HG03432 (cell line): ENCODE measurements at regions not wholly inside any gene's neighbourhood (a gene's known extent, or its start where the extent isn't known, plus 50 kb on each side); places are given as distances from the start of the nearest gene placed in this dataset.
A peak's percentile ranks its signal among the peaks of the same experiment; 100 is the strongest.

ENCODE experiments used
- ATAC-seq: cut with Tn5 transposase; IDR thresholded peaks from one replicate; pipeline ENCODE4 v1.9.1; 2021; ENCODE audit warnings: mild to moderate bottlenecking, moderate library complexity; ENCODE audit not compliant: unreplicated experiment

GRCh38 chr9:25990376-25990775 lies 312.1 kb upstream of the TUSC1 start:
- ATAC-seq = no peak

GRCh38 chr9:25975667-25976066 lies 297.4 kb upstream of the TUSC1 start:
- ATAC-seq = no peak

DNA sequence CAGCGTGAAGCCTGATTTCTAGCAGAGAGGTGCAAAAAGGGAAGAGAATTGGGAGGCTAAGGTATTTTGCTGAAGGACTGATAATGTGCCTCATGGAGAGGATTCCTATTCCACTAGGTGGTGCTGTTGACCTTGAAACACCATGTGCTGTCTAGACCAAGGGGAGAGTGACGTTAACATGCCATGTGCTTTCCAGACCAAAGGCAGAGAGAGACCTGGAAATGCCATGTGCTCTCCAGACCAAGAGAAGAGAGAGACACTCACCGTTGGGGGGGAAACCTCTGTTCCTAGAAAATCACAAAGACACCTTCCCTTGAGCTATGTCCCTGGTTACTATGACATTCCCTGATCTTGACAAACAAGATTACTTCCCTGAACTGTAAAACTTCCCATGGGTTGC lies 286.0 kb upstream of the TUSC1 start:
- ATAC-seq = peak; percentile 89

- ATAC-seq = no peak
These were observed 281.9 kb upstream of the TUSC1 start for GRCh38 chr9:25960178-25960577.

- no peak for ATAC-seq
These were observed 276.0 kb upstream of the TUSC1 start for GRCh38 chr9:25954209-25954608.

GRCh38 chr9:25948182-25948581 lies 269.9 kb upstream of the TUSC1 start:
- no peak for ATAC-seq

DNA sequence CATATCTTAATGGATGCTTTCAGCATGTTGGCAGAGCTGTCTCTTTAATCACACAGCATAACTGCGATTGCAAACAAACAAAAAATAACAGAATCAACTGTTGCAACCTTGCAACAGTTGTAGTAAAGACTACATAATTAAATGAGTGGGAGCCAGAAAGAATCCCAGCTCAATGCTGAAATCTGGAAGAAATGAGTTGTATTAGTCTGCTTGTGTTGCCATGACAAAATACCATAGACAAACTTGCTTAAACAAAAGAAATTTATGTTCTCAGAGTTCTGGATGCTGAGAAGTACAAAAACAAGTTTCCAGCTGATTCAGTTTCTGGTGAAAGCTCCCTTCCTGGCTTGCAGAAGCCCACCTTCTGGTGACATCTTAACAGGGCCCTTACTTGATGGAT lies 260.9 kb upstream of the TUSC1 start:
- ATAC-seq = no peak

DNA sequence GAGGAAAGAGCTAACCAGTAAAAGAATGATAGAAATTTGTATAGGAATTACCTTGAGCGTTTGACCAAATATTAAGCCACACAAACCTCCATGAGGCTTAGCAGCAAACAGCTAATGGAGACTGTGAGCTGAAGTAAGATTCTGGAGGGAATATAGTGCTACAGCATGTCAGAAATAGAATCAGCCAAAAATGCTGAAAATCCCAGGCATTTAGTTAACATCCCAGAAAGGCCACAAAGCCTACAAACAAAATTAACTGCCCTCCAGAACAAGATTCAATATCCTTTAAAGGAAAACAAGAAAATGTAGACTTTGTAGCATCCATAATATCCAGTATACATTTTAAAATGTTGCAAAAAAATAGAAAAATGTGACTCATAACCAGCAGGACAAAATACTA lies 257.8 kb upstream of the TUSC1 start:
- no peak for ATAC-seq

GRCh38 chr9:25935188-25935587 lies 256.9 kb upstream of the TUSC1 start:
- ATAC-seq = no peak

DNA sequence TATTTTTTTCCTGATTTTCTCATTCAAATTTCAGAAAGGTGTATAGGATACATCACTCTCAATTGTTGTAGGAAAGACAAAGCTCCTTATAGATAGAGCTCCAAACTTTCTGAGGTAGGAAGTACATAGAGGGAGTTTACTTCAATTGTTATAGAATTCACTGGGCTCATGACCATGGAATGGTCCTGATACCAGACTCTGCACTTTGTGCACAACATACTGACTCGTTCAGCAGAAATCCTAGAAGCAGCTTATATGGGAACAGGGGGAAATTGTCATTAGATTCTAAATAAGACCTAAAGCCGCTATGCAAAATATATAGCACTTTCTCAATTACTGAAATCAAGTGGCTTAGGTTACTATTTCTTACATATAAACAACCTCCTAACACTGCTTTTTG lies 240.5 kb upstream of the TUSC1 start:
- ATAC-seq = no peak

DNA sequence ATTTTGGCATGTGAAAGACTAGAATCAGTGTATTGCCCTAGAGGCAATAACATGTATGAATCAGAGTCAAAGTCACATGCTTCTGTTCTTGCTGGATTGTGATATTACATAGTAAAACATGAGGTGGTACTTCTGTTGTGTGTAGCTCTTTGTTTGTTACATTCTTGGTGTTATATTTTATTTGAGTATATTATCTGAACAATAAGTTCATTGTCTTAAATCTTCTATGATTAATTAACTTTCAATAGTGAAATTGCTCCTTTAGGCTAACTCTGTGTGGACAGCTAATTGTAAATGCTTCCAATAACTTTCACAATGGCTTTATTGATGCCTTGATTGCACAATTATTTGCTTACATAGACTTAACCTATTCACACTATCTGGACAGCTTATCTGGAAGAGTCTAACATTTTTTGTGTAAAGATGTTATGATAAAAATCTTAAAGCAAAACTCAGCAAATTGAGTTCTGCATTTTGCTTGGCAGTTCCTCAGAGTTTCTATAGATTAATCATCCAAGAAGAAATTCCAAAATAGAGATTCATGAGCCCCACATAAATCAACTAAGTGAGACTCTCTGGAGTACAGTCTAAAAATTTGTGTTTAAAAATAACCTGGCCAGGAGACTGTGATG lies 239.6 kb upstream of the TUSC1 start:
- no peak for ATAC-seq

DNA sequence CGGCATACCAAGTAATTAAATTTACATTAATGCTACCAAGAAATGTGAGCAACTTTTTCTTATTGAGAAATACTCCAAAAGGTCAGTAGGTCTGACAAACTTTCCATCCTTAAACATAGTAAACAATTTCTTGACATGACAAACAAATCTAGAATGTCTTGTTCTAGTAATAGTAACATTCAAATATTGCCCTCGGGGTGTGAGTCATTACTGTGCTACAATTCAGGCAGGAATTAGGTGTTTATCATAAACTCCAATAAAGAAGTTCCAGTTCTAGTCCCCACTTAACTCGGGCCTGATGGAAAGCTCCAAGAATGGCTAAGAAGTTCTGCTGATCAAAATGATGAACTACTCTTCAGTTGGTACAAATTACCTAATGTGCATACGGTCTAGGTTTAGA lies 235.6 kb upstream of the TUSC1 start:
- no peak for ATAC-seq

DNA sequence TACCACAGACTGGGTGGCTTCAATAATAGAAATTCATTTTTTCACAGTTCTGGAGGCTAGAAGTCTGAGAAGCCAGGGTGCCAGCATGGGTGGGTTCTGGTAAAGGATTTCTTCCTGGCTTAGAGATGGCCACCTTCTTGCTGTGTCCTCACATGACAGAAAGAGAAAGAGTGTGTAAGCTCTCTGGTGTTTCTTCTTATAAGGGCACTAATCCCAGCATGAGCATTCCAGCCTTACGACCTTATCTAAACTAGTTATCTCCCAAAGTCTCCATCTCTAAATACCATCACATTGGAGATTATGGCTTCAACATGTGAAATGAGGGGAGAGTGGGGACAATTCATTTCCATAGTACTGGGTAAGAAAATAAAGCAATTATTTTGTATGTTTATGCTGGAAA lies 226.5 kb upstream of the TUSC1 start:
- ATAC-seq = no peak

DNA sequence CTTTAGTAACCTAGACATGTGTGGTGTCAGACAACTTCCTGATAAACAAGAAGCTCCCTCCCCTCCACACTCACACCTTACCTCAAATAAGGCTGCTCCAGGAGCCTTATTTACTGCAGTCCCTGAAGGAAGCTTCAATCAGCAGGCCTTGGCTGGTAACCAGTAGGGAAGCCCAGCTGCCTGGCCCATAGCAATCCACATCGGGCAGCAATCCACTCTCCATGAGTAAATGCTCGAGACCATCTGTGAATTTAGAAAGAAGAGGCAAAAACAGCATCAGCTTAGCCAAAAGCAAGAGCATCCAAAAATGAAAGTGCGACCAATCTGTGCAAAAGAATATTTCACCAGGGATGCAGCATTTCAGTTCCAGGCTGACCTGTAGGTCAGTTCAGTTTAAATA lies 213.3 kb upstream of the TUSC1 start:
- ATAC-seq = no peak

DNA sequence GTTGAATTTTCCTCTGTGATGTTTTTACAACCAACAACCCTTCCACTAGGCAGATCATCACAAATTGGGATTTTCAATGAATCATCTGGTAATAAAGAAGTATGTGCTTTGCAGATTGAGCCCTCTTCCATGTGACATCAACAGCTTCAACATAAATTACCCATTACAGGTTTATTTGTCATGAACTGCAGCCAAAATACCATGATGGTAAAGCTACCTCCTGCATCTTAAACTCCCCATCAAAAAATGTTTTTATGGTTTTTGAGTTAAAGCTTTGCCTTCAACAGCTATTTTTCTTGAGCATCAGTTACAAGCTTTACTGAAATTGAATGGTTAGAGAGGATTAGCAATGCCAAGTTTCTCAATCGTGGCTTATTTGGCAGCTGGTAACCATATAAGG lies 211.4 kb upstream of the TUSC1 start:
- ATAC-seq = no peak

- ATAC-seq = no peak
These were observed 198.0 kb upstream of the TUSC1 start for GRCh38 chr9:25876248-25876647.

GRCh38 chr9:25864509-25864908 lies 186.3 kb upstream of the TUSC1 start:
- ATAC-seq = no peak

DNA sequence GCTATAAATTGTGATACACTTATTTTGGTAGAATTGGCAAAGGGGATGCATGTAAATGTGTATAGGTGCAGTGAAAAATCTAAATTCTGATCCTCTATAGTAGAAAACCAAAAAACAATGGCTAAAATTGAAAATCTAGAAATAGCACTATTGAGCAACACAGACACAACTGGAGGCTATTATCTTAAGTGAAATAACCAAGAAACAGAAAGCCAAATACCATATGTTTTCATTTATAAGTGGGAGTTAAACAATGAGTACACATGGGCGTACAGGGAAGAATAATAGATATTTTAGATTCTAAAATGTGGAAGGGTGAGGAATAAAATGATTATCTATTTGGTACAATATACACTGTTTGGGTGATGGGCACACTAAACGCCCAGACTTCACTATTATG lies 183.2 kb upstream of the TUSC1 start:
- no peak for ATAC-seq

DNA sequence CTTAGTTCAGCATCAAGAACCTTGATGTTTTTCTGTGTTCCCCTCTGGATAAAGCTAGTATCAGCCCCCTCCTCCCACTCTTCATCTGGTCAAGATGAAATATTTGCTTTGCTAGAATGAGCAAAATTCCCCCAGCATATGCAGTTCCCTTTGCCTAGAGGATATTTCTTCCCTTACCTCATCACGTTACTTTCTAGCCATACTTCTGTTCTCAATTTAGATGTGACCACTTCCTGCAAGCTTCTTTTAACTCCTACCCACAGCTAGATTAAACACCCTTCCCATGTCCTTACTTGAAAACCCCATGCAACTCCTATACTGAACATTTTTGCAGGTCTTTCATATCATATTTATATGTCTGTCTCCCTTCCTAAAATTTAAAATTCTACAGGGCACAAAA lies 178.9 kb upstream of the TUSC1 start:
- no peak for ATAC-seq

DNA sequence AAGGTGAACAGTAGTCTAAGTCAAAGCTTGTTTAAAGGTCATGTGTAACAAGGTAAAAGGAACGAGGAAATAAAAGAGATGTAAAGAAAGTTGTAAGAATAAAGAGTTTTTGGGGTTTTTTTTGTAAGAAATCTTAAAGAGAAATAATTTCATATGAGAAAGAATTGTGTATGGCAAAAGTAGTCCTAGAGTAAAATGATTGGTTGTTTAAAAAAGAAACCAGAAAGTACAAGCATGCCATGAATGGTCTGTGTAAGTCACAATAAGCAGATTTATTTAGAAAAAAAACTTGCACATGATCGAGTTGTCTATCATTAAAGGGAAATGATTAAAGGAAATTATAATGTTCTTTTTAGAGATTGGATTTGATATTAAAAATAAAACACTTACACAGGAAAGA lies 172.6 kb upstream of the TUSC1 start:
- no peak for ATAC-seq

DNA sequence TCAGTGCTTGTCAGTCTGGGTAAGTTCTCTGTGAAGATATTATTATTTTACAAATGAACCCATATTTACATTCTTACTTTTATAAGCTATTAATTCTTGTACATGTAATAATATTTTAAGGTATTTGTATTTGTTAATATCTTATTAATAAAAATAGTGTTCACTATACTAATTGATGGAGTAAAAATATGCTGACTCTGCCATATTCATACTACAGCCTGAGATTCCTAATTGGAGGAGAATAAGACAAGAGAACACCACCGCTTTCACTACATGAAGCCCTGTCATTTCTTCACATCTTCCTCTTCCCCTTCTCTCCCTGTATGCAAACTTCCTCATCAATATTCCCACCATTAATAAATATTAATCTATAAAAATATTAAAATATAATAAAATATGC lies 167.6 kb upstream of the TUSC1 start:
- no peak for ATAC-seq

DNA sequence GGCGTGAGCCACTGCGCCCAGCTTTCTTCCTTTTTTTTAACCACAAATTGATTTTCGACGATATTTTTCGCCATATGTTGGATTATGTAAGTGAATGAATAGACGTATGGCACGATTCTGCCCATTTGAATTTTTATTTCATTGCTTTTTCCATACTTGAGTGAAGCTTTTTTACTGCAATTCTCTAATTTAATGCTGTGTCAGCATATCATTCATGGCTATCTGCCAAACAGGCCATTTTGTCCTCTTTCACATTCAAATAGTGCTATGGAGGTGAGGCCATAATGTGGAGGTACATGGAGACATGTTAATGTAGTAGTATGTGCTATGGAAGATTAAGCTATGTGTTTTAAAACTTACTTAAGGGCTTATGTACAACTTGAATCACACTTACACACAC lies 152.1 kb upstream of the TUSC1 start:
- no peak for ATAC-seq

DNA sequence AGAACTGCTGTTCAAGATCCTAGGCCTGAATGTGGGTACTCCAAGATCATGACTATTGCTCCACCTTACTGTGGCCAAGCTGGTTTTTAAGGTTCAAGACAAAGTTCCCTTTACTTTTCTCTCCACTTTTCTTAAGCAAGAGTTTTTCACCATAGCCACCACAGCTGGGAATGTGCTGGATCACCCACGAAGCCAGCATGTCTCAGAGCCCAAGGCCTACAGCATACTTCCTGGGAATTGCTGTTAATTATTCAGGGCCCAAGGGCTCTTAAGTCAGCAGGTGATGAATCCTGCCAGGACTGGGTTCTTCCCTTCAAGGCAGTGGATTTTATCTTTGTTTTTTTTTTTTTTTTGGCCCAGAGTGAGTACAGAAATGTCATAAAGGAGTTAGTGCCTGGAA lies 149.4 kb upstream of the TUSC1 start:
- no peak for ATAC-seq

- no peak for ATAC-seq
These were observed 138.2 kb upstream of the TUSC1 start for GRCh38 chr9:25816439-25816838.
